Natural killer cell (primary cell): ENCODE measurements at regions not wholly inside any gene's neighbourhood (a gene's known extent, or its start where the extent isn't known, plus 50 kb on each side); places are given as distances from the start of the nearest gene placed in this dataset.

Source experiments
- ATAC-seq, 3 donors: fragments of 150-1000 bp in 2 of 3; fragments of 200-7000 bp in 1 of 3; cut with Tn5 transposase; 1 replicate in 1 of 3; 2 replicates in 2 of 3; pipeline ENCODE4 v1.10.0; 2021; ENCODE audit warnings: mild to moderate bottlenecking in 2 of 3, moderate library complexity in 2 of 3
- DNase-seq, 2 donors: peaks; one replicate each; pipeline versions ENCODE4 v3.0.0 to v3.0.0-alpha.2; 2013 to 2021; ENCODE audit warnings: mixed read lengths in 1 of 2
- H3K27ac ChIP-seq: one replicate; pipeline ENCODE4 v1.5.1; 2013; ENCODE audit warnings: mild to moderate bottlenecking, low read length
- H3K27me3 ChIP-seq: one replicate; pipeline ENCODE4 v1.6.1; 2013; ENCODE audit warnings: low read length; ENCODE audit not compliant: control insufficient read depth, insufficient read depth
- H3K36me3 ChIP-seq: one replicate; pipeline ENCODE4 v1.6.1; 2013; ENCODE audit warnings: low read length; ENCODE audit not compliant: control insufficient read depth, insufficient read depth
- H3K4me1 ChIP-seq: one replicate; pipeline ENCODE4 v1.6.1; 2013; ENCODE audit warnings: low read length; ENCODE audit not compliant: control insufficient read depth, insufficient read depth
- H3K4me3 ChIP-seq: one replicate; pipeline ENCODE4 v1.5.1; 2013; ENCODE audit warnings: low read length
- H3K9me3 ChIP-seq: one replicate; pipeline ENCODE4 v1.6.1; 2013; ENCODE audit warnings: low read length; ENCODE audit not compliant: control insufficient read depth, insufficient read depth
- H3K27ac Mint-ChIP-seq, 2 donors: one replicate each; pipeline ENCODE4 v1.8.0; 2022; ENCODE audit warnings: mild to moderate bottlenecking in 2 of 2, mixed read lengths in 2 of 2, moderate library complexity in 1 of 2
- H3K27me3 Mint-ChIP-seq, 2 donors: one replicate each; pipeline ENCODE4 v1.8.0; 2022; ENCODE audit warnings: low read depth in 2 of 2, mixed read lengths in 2 of 2
- H3K36me3 Mint-ChIP-seq: one replicate; pipeline ENCODE4 v1.8.0; 2022; ENCODE audit warnings: mixed read lengths
- H3K4me1 Mint-ChIP-seq, 2 donors: one replicate each; pipeline ENCODE4 v1.8.0; 2022; ENCODE audit warnings: mixed read lengths in 2 of 2
- H3K4me3 Mint-ChIP-seq: one replicate; pipeline ENCODE4 v1.8.0; 2022; ENCODE audit warnings: mild to moderate bottlenecking, moderate library complexity, mixed read lengths
- H3K9me3 Mint-ChIP-seq, 2 donors: one replicate each; pipeline ENCODE4 v1.8.0; 2022; ENCODE audit warnings: mixed read lengths in 2 of 2
- CTCF ChIP-seq: fragments of 200-600 bp; IDR thresholded peaks from one replicate; pipeline ENCODE4 v1.8.0; 2022; ENCODE audit warnings: antibody characterized with exemption
- WGBS: methylation state at CpG from one replicate; pipeline ENCODE4 v1.1.7; 2013; ENCODE audit warnings: missing lambda C conversion rate; ENCODE audit not compliant: insufficient coverage; 5-methylcytosine and 5-hydroxymethylcytosine counted together
- intact Hi-C: fragments of 100-400 bp; cut with micrococcal nuclease; formaldehyde crosslinking; loops from one replicate; pipeline ENCODE4 v1.14.2; 2022

- no peak for ATAC-seq
- Histone ChIP-seq H3K4me1 (no peaks in the 10 kb centered on the region), H3K9me3 (peaks cover 3% of the 10 kb centered on the region), H3K27ac (no peak overlapping the region), H3K4me3 (no peak overlapping the region), H3K27me3 (no peaks in the 10 kb centered on the region), H3K36me3 (no peaks in the 10 kb centered on the region)
- DNase-seq: no peak
- H3K4me1 Mint-ChIP-seq: no peaks in the 10 kb centered on the region
- intact Hi-C loops: no loop called here
- no peaks in the 10 kb centered on the region for H3K27me3 Mint-ChIP-seq
- H3K27ac Mint-ChIP-seq: no peak overlapping the region
- H3K4me3 Mint-ChIP-seq: no peak overlapping the region
- no peak for TF ChIP-seq CTCF
- H3K9me3 Mint-ChIP-seq: peaks cover 3 to 9% of the 10 kb centered on the region in 2 donors
- H3K36me3 Mint-ChIP-seq: peaks cover 6% of the 10 kb centered on the region
- WGBS: 71% methylated on average over 1 of the region's 1 CpG
Measured at GRCh38 chr2:107430006-107430405, 396.7 kb upstream of the RGPD4 start.

- Histone ChIP-seq H3K9me3 (peaks cover 3% of the 10 kb centered on the region), H3K36me3 (no peaks in the 10 kb centered on the region), H3K4me3 (no peak overlapping the region), H3K27ac (no peak overlapping the region), H3K4me1 (no peaks in the 10 kb centered on the region), H3K27me3 (no peaks in the 10 kb centered on the region)
- no peak overlapping the region for H3K27ac Mint-ChIP-seq
- DNase-seq: no peak
- H3K4me1 Mint-ChIP-seq: no peaks in the 10 kb centered on the region
- peaks cover 6% of the 10 kb centered on the region for H3K36me3 Mint-ChIP-seq
- TF ChIP-seq CTCF: no peak
- WGBS: 68% methylated on average over 4 of the region's 10 CpGs
- no peak for ATAC-seq
- intact Hi-C loops: no loop called here
- H3K9me3 Mint-ChIP-seq: peaks cover 3 to 7% of the 10 kb centered on the region in 2 donors
- H3K4me3 Mint-ChIP-seq: no peak overlapping the region
- no peaks in the 10 kb centered on the region for H3K27me3 Mint-ChIP-seq
Measured at GRCh38 chr2:107430596-107431266, 396.0 kb upstream of the RGPD4 start.

GRCh38 chr2:107436281-107436680 is 390.4 kb upstream of the RGPD4 start:
- H3K4me1 ChIP-seq: no peaks in the 10 kb centered on the region
- H3K4me3 Mint-ChIP-seq: no peak overlapping the region

More at GRCh38 chr2:107436281-107436680, 390.4 kb upstream of the RGPD4 start:
- Histone ChIP-seq H3K27ac (no peak overlapping the region), H3K36me3 (no peaks in the 10 kb centered on the region), H3K9me3 (no peaks in the 10 kb centered on the region), H3K27me3 (no peaks in the 10 kb centered on the region), H3K4me3 (no peak overlapping the region)
- DNase-seq (no peak), ATAC-seq (no peak)
- intact Hi-C loops: no loop called here
- Mint-ChIP-seq H3K4me1 (no peaks in the 10 kb centered on the region), H3K36me3 (no peaks in the 10 kb centered on the region), H3K9me3 (peaks cover 10% of the 10 kb centered on the region in 2 donors), H3K27me3 (no peaks in the 10 kb centered on the region), H3K27ac (no peak overlapping the region)
- no peak for TF ChIP-seq CTCF
